ENCODE measurements at regions not wholly inside any gene's neighbourhood (a gene's known extent, or its start where the extent isn't known, plus 50 kb on each side); places are given as distances from the start of the nearest gene placed in this dataset.
A peak's percentile ranks its signal among the peaks of the same experiment; 100 is the strongest.

GRCh38 chr1:221793439-221794078, 51.7 kb upstream of the DUSP10 start:
- ATAC-seq (replicated peaks): peak; percentile 83 to 86
- peak overlapping the region; percentile 42 to 58 for H3K4me3 Mint-ChIP-seq
- no peaks in the 10 kb centered on the region for H3K27me3 Mint-ChIP-seq
- peaks cover 42 to 60% of the 10 kb centered on the region in 2 donors for H3K4me1 Mint-ChIP-seq
- peaks cover 1 to 9% of the 10 kb centered on the region in 2 donors for H3K36me3 Mint-ChIP-seq
- H3K27ac Mint-ChIP-seq: peak overlapping the region; percentile 98
- H3K9me3 Mint-ChIP-seq: peaks cover 0 to 1% of the 10 kb centered on the region in 2 donors
- DNase-seq: peak; percentile 61

DNA sequence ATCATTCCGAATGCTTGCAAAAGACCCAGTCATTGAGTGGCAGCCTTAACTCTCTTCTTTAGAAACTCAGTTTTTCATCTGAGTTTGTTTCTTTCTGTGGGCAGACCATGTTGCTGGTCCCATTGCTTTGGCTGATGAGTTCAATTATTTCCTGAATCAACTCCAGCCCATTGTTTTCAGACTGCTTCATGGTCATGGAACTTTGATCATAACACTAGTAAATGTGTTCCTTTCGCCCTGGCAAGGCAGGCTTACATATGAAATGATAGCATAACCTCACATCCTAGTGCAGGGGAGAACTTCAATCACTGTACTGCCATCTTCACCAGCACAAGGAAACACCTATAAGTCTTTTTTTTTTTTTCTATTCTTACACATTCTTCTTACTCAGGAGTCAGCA, 50.0 kb upstream of the DUSP10 start:
- no peak for DNase-seq
- peaks cover 0 to 1% of the 10 kb centered on the region in 2 donors for H3K9me3 Mint-ChIP-seq
- peaks cover 42 to 53% of the 10 kb centered on the region in 2 donors for H3K4me1 Mint-ChIP-seq
- H3K27ac Mint-ChIP-seq: peak overlapping the region; percentile 26
- H3K36me3 Mint-ChIP-seq: peaks cover 1 to 9% of the 10 kb centered on the region in 2 donors
- no peaks in the 10 kb centered on the region for H3K27me3 Mint-ChIP-seq
- ATAC-seq (replicated peaks): no peak
- H3K4me3 Mint-ChIP-seq: no peak overlapping the region
